HG02943 (cell line): ENCODE measurements at regions not wholly inside any gene's neighbourhood (a gene's known extent, or its start where the extent isn't known, plus 50 kb on each side); places are given as distances from the start of the nearest gene placed in this dataset.
"Not testable (repeated sequence)": the region's sequence is repeated elsewhere in the genome, so short reads cannot be mapped to it uniquely, and the experiment has no call there.

Experiments used
- ATAC-seq: cut with Tn5 transposase; IDR thresholded peaks from one replicate; pipeline ENCODE4 v1.9.1; 2021; ENCODE audit warnings: mild to moderate bottlenecking, low read depth, moderate library complexity; ENCODE audit not compliant: unreplicated experiment

DNA sequence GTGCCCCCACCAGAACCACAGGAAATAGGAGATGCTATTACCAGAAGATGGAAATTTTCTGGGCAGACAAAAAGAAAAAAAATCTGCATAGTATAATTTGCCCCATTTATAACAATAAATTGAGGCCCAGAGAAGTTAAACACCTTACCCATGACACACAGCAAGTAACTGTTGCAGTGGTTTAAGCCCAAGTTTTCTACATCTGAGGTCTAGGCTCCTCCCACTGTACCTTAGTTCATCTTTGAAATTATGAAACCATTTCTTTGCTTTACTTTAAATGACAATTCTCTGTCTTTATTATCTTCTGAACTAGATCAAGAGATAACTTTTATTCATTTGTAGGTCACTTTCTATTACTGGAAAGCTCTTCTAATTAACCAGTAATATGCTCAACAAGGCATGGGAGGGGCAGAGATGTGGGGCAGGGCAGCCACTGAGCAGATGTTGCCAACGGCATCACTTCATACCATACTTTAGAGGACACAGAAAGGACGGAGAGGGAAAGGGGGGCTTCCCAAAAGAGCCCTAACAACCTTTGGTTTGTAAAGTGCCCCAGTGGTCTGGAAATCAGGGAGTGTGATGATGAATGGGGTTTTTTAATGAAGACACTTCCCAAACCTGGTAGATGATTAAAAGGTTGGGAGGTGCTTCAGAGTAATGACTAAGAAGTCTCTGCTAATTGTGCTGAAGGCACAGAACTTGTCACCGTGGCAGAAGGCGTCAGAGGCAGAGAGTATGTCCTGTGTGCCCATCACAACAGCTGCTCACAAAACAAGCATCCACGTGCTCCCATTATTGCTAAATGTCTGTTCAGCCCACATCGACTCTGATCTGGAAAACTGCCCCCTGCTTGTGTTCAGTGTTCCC is 342.5 kb downstream of the SHQ1 start:
- ATAC-seq, result no peak

DNA sequence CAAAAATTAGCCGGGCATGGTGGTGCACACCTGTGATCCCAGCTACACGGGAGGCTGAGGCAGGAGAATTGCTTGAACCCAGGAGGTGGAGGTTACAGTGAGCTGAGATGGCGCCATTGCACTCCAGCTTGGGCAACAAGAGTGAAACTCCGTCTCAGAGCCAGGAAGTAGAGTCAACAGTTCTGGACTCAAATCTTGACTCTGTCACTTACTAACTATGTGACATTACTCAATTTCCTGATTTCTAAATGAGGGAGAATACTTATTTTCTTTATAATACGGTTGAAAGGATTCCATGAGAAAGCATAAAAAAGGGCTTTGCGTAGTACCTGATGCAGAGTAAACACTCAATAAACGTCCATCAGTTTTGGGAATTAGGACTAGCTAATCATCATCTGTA is 350.7 kb downstream of the SHQ1 start:
- ATAC-seq, result not testable (repeated sequence)

DNA sequence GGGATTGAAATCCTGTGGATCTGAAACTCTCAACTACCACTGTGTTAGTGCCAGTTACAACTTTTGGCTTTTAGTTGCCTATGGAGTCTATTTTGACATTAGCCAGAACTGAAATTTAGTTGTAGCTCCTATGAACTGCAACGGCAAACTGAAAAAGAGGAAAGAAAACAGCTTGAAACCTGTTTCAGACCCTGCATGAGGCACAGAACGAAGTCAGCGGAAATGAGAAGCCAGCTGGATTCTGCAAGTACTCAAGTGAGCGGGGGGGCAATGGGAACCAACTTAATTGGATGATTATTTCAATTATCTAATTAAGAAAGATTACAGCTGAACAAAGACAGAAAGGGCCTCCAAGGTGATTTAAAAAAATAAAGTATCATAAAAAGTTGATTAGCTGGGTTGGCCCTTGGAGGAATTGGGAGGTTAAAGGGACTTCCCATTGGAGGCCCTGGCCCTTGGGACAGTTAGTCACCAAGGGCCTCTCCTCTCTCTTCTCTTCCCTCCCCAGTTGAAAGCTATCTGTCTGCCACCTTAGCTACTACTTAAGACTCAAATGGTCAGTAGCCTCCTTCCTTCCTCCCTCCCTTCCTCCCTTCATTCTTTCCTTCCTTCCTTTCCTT is 352.1 kb downstream of the SHQ1 start:
- no peak for ATAC-seq

DNA sequence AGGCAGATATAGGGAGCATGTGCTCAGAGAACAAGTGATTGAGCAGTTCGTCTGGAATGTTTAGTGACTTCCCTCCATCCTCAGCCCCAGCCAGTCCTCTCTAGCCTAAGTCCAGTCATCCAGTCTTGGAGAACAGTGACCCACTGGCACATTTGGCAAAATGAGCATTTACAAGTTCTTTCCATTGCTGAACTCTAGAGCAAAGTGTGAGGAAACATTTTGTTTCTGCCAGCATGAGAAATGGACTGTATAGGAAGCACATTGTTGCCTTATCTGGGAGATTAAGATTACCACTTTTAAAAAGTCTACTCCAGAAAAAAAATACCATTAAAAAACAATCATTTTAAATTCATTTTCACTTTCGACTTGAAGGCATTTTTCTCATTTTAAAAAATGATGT is 353.6 kb downstream of the SHQ1 start:
- ATAC-seq, result no peak

DNA sequence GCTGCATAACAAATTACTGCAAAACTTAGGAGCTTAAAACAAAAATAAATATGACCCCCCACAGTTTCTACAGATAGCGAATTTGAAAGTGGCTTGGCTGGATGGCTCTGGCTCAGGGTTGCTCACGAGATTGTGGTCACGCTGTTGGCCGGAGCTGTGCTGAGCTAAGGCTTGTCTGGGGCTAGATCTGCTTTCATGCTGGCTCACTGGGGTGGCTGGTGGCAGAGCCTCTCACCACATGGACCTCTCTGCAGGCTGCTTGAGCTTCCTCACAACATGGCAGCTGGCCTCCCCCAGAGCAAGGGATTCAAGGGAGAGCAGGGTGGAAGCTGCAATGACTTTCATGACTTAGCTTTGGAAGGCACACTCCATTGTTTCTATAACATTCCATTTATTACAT is 354.1 kb downstream of the SHQ1 start:
- no peak for ATAC-seq

DNA sequence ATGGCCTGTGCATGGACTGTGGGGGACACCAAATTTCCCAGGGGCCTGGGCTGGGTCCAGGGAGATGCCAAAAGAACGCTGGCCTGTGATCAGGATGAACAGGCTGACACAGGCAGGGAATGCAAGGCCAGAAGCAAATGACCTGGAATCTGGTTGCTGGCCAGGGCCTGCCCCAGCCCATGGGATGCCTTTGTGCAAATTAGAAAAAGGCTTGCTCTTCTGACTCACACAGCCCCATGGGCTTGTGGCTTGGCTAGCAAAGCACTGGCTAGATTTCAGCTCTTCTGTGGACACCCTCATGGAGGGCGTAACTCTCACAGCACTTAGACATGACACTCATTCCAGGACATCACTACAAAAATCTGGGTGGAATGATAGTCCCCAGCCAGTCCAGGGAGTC is 356.0 kb downstream of the SHQ1 start:
- ATAC-seq, result no peak

DNA sequence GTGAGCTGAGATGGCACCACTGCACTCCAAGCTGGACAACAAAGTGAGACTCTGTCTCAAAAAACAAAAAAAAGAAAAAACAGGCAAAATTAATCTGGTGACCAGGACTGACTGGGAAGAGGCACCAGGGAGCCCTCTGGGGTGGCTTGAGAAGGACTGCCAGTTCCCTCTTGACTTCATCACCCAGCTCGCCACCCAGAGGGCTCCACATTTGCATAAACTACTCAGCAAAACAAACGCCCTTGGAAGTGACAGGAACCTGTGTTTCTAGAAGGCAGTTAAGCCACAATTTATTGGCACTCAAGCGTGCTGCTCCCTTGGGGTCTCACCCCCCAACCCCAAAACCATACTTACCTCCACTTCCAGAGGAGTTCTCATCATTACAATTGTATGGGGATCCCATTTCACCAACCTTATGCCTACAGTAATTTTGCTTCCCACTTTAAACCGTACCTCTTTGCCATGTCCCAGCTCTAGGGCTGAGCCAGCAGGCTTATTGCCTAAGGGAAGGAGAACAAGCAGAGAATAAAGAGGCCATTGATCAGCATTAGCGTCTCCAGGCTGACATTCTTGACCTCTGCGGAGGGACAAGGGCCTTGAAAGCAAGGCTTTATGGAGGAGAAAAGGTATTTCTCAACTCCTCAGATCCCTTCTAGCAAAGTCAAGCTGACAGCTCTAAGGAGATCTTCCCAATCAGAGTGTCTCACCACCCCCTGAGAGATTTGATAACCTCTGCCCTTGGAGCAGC is 357.4 kb downstream of the SHQ1 start:
- no peak for ATAC-seq

DNA sequence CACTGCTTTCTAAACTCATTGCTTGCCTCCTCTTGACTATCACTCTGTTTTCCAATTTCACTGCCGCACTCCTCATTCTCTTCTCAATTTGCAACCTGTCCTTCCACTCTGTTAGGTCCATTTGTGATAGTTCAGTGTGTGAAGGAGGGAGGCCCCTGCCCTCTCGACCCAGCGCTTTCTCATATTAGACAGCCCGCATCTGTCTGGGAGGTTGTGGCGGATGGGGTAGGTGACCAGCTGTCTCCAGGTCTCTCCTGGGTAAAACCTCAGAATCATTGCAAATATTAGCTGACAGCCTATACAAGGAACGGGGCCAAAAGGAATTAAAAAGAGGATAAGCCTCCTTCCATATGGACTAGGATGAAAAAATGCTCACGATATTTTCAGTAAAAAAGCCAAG is 358.3 kb downstream of the SHQ1 start:
- ATAC-seq, result no peak

DNA sequence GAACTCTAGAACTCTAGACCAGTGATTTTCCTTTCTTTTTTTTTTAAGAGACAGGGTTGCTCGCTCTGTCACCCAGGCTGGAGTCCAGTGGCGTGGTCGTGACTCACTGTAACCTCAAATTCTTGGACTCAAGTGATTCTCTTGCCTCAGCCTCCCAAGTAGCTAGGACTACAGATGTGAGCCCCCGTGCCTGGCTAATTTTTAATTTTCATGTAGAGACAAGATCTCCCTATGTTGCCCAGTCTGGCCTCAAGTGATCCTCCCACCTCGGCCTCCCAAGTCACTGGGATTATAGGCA is 359.6 kb downstream of the SHQ1 start:
- no peak for ATAC-seq

DNA sequence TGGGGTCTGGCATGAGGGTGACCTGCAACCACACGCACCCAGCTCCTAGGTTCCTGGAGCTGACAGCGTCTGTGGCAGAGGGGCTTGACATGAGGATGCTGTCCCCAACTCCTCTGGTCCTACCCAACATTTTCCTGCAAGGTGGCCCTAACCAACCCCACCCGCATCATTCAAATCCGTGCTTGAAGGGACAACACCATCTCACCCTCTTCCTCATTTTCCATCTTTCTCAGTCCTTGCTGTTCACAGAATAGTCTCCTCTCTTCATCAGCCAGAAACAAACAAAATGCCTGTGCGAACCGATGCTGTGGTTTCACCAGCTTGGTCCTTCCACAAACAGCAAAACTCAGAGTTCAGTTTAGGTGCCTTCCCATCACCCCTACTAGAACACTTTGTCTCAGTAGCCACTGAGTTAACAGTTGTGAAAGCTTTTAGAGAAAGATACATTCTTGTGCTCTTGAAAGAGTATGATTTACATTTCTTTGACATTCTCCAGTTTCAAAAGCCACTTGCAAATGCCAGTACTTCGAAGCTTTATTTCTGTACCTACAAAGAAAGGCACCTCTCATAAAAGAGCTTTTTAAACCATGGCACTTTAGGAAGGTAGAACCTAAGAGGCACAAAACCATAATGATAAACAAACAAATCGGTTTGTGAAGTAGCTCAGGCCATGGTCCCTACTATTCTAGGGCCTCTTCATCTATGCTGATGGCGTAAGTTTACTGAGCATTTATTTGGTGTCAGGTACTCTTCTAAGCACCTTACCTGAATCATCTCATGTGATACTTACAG is 360.1 kb downstream of the SHQ1 start:
- no peak for ATAC-seq

DNA sequence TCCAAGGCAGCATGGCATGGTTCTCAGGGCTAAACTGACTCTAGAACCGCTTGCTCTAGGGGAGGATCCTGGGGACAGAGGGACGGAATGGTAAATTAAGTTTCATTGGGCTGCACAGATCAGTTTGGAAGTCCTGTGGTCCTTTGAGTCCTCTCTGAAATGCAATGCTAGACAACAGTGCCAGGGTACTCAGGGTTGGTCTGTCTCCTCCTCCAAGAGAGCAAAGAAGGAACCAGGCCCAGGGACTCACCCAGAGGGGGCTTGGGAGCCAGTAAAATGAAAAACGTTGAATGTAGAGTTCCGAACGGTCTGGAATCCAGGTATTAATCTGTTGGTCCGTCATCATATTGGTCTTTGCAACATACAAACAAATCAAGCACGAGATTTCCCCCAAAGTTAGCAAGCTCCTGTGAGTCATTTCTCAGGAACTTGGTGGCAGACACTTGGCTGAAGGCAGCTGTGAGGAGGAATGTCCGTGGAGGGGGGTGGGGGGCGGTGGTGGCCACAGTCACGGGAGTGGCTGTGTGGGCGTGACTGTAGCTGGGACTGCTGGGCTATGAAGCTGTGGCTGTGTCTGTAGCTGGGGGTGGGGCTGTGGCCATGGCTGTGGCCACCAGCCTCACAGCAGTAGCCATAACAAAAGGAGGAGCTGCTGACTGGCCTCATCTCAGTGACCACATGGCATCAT is 361.0 kb downstream of the SHQ1 start:
- no peak for ATAC-seq

DNA sequence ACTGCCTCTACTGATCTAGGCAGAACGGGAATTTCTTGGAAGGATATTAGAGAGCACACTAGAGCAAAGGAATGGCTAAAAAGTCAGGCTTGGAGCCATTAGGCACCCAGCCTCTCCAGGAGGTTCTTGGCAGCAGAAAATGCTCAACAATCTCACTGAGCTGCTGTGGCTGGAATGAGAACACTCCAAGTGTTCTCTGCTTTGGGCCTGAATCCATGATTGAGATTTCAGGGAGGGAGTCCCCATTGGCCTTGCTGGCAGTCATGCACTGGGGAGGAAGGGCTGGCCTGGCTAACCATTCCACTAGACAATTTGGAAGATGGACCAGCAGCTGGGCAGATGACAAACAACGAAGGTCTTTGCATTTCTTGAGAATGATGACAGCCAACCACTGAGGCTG is 362.6 kb downstream of the SHQ1 start:
- ATAC-seq, result no peak

DNA sequence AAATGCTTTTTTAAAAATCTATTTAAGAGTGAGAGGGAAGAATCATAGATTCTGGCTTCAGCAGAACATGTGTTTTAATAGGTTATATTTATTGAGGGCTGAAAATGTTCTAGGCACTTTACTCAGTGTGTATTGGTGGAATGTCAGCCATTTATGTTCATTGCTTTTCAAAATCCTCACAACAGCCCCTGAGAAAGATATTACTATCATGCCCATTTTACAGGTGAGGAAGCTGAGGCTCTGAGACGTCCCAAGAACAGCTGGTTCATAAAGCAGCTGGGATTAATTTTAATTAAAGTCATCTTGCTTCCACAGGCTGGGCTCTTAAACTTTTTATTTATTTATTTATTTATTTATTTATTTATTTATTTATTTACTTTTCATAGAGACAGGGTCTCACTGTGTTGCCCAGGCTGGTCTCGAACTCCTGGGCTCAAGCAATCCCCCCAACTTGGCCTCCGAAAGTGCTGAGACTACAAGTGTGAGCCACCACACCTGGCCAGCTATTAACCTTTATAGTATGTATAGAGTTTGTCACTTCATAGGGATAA is 364.6 kb downstream of the SHQ1 start:
- ATAC-seq, result no peak

DNA sequence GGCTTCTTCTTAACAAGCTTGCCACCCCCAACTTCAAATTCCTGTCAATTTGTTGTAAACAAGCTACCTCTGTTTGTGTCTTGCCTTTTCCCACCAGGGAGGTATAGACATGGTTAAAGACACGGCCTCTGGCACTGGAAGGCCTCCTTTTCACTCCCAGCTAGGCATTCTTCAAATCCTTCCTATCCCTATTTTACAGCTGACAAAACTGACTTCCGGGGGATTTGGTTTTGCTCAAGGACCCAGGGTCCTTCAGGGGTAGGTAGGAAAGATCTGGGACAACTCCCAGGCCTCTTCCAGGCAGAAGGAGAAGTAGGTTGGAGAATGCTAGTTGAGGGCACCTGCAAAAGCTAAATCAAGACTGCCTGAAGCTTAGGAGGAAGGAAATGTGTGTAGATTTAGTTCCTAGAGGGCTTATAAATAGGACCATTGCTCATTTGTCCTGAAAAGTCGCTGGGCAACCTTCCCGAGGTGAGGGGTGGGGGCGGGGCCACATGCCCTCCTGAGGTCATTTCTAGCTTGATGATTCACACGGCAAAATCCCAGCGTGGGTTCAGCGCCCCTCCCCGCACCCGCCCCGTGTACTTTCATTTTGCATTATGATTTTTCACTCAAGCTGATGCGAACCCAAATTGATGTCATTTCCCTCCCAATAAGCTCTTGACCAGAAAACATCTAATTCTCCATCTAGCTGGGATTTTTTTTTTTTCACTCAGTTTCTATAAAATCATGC is 365.5 kb downstream of the SHQ1 start:
- no peak for ATAC-seq

DNA sequence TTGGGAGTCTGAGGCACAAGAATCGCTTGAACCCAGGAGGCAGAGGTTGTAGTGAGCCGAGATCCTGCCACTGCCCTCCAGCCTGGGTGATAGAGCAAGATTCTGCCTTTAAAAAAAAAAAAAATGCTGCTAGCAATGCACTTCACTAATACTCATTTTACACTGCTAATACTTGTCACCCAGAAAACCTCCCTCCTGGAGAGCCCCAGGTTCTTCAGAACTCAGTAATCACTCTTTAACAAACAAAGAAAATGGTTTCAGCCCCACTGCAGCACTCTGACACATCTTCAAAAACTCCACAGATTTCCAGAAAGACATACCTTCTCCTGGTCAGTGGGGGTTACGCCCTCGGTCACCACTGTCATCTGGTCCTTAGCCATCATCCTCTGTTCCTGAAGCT is 366.7 kb downstream of the SHQ1 start:
- no peak for ATAC-seq

DNA sequence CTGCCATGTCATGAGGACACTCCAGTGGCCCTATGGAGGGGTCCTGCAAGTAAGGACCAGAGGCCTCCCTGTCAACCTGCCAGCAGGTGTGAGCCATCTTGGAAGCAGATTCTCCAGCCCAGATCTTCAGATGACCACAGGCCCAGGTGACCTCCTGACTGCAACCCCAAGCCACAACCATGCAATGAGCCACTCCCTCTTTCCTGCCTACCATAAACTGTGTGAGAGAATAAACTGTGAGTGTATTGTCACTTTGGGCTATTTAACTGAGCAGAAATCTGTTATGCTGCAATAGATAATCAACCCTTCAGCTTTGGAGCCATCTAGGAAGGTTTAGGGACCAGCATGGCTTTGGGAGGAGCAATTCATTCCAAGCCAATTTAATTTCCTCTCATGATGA is 367.9 kb downstream of the SHQ1 start:
- no peak for ATAC-seq

DNA sequence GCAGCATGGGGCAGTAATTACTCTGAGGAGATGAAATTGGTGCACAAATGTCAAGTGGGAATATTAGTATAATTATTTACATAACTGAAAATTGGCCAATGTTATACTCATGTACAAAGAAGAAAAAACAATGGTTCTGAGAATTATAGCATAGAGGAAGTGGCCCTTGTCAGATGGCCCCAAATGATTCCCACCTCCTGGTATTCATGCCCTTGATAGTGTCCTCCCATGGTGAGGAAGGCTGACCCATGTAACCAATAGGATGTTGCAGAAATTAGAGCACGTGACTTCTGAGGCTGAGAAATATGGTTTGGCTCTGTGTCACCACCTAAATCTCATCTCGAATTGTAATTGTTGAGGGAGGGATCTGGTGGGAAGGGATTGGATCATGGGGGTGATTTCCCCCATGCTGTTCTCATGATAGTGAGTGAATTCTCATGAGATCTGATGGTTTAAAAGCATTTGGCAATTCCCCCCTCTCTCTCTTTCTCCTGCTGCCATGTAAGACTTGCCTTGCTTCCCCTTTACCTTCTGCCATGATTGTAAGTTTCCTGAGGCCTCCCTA is 368.5 kb downstream of the SHQ1 start:
- ATAC-seq, result no peak

DNA sequence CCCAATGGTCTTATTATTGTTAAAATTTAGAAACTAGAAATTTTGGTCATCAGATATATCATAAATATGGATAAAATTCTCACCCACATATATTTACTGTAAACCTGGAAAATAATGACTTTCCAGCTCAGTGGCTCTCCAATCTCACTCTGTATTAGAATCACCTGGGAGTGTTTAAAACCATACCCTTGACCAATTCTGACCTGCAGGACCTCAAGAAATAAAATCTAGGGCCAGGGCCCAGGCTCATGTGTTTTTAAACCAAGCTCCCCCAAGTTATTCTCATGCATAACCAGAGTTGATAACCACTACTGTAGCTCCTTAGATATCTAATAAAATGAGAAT is 372.1 kb downstream of the SHQ1 start:
- ATAC-seq, result no peak
